Astrocyte (in vitro differentiated cells and primary cell): ENCODE measurements at regions not wholly inside any gene's neighbourhood (a gene's known extent, or its start where the extent isn't known, plus 50 kb on each side); places are given as distances from the start of the nearest gene placed in this dataset.

ENCODE experiments used
- DNase-seq: peaks from one replicate; pipeline ENCODE4 v3.0.0-alpha.2; 2010; ENCODE audit warnings: low read depth
- FAIRE-seq: peaks from 2 replicates; lab custom pipeline; 2011; peaks lifted over from hg19 to GRCh38; lab: Jason Lieb, UNC
- H2AFZ ChIP-seq: 2 replicates; pipeline ENCODE4 v1.6.0; 2012; ENCODE audit warnings: low read depth, low read length, inconsistent platforms
- H3K27ac ChIP-seq: 2 replicates; pipeline ENCODE4 v1.5.1; 2011; ENCODE audit warnings: low read depth, low read length, inconsistent platforms
- H3K27me3 ChIP-seq: 2 replicates; pipeline ENCODE4 v1.6.0; 2011; ENCODE audit warnings: low read length, inconsistent platforms; ENCODE audit not compliant: insufficient read depth
- H3K36me3 ChIP-seq: 2 replicates; pipeline ENCODE4 v1.5.1; 2011; ENCODE audit warnings: low read length, inconsistent platforms; ENCODE audit not compliant: insufficient read depth
- H3K4me1 ChIP-seq: 2 replicates; pipeline ENCODE4 v1.5.1; 2011; ENCODE audit warnings: low read length, inconsistent platforms; ENCODE audit not compliant: insufficient read depth
- H3K4me2 ChIP-seq: 2 replicates; pipeline ENCODE4 v1.6.0; 2012; ENCODE audit warnings: low read length, inconsistent platforms
- H3K4me3 ChIP-seq: 2 replicates; pipeline ENCODE4 v1.5.1; 2011; ENCODE audit warnings: low read depth, mild to moderate bottlenecking, low read length, inconsistent platforms; ENCODE audit not compliant: insufficient read depth
- H3K79me2 ChIP-seq: 2 replicates; pipeline ENCODE4 v1.6.0; 2012; ENCODE audit warnings: mild to moderate bottlenecking, low read length, inconsistent platforms; ENCODE audit not compliant: insufficient read depth
- H3K9ac ChIP-seq: 2 replicates; pipeline ENCODE4 v1.6.0; 2012; ENCODE audit warnings: mild to moderate bottlenecking, low read length, inconsistent platforms
- H3K9me3 ChIP-seq: 2 replicates; pipeline ENCODE4 v1.5.1; 2012; ENCODE audit warnings: low read depth, mild to moderate bottlenecking, low read length, inconsistent platforms; ENCODE audit not compliant: insufficient read depth
- H4K20me1 ChIP-seq: 2 replicates; pipeline ENCODE4 v1.6.0; 2012; ENCODE audit warnings: low read length, inconsistent platforms; ENCODE audit not compliant: insufficient read depth
- H3K27ac Mint-ChIP-seq: one replicate; pipeline ENCODE4 v1.8.0; 2021; ENCODE audit warnings: mild to moderate bottlenecking, mixed read lengths; ENCODE audit not compliant: unreplicated experiment
- H3K27me3 Mint-ChIP-seq: one replicate; pipeline ENCODE4 v1.8.0; 2021; ENCODE audit warnings: low read depth, mixed read lengths; ENCODE audit not compliant: unreplicated experiment
- H3K36me3 Mint-ChIP-seq: one replicate; pipeline ENCODE4 v1.8.0; 2021; ENCODE audit warnings: low read depth, mixed read lengths; ENCODE audit not compliant: unreplicated experiment
- H3K4me1 Mint-ChIP-seq: one replicate; pipeline ENCODE4 v1.8.0; 2021; ENCODE audit warnings: low read depth, mixed read lengths; ENCODE audit not compliant: unreplicated experiment
- H3K4me3 Mint-ChIP-seq: one replicate; pipeline ENCODE4 v1.8.0; 2021; ENCODE audit warnings: mild to moderate bottlenecking, moderate library complexity, mixed read lengths; ENCODE audit not compliant: unreplicated experiment
- H3K9me3 Mint-ChIP-seq: one replicate; pipeline ENCODE4 v1.8.0; 2021; ENCODE audit warnings: mild to moderate bottlenecking, mixed read lengths; ENCODE audit not compliant: unreplicated experiment
- CTCF ChIP-seq: IDR thresholded peaks from 2 replicates; pipeline ENCODE4 v1.5.1; 2011; ENCODE audit warnings: low read depth, mild to moderate bottlenecking, inconsistent platforms, low read length, moderate library complexity; ENCODE audit not compliant: insufficient read depth
- EZH2 ChIP-seq: IDR thresholded peaks from 2 replicates; pipeline ENCODE4 v1.6.1; 2012; ENCODE audit warnings: mild to moderate bottlenecking, low read length, inconsistent platforms; ENCODE audit not compliant: insufficient read depth

- H3K27me3 ChIP-seq: peaks cover 17% of the 10 kb centered on the region
- no peak overlapping the region for H3K4me2 ChIP-seq
- Mint-ChIP-seq H3K27ac (no peak overlapping the region), H3K4me3 (no peak overlapping the region), H3K27me3 (peaks cover 41% of the 10 kb centered on the region), H3K4me1 (no peaks in the 10 kb centered on the region), H3K36me3 (no peaks in the 10 kb centered on the region), H3K9me3 (peaks cover 4% of the 10 kb centered on the region)
- H3K9ac ChIP-seq: no peak overlapping the region
- FAIRE-seq (no peak), DNase-seq (no peak)
- no peaks in the 10 kb centered on the region for H3K9me3 ChIP-seq
- TF ChIP-seq CTCF (no peak), EZH2 (no peak)
- no peak overlapping the region for H2AFZ ChIP-seq
- H3K79me2 ChIP-seq: no peaks in the 10 kb centered on the region
- H3K36me3 ChIP-seq: no peaks in the 10 kb centered on the region
- H3K4me1 ChIP-seq: no peaks in the 10 kb centered on the region
- H3K27ac ChIP-seq: no peak overlapping the region
- H3K4me3 ChIP-seq: no peak overlapping the region
- H4K20me1 ChIP-seq: no peaks in the 10 kb centered on the region
Measured at GRCh38 chr15:70390723-70391122, 293.0 kb upstream of the TLE3 start.

GRCh38 chr15:70387993-70388392 lies 290.3 kb upstream of the TLE3 start:
- Histone ChIP-seq H2AFZ (no peak overlapping the region), H3K27ac (no peak overlapping the region), H4K20me1 (no peaks in the 10 kb centered on the region), H3K9me3 (no peaks in the 10 kb centered on the region), H3K36me3 (no peaks in the 10 kb centered on the region), H3K4me3 (no peak overlapping the region), H3K27me3 (peaks cover 3% of the 10 kb centered on the region), H3K4me1 (no peaks in the 10 kb centered on the region), H3K79me2 (no peaks in the 10 kb centered on the region), H3K9ac (no peak overlapping the region), H3K4me2 (no peak overlapping the region)
- TF ChIP-seq EZH2: no peak
- no peak for TF ChIP-seq CTCF
- Mint-ChIP-seq H3K36me3 (no peaks in the 10 kb centered on the region), H3K4me1 (no peaks in the 10 kb centered on the region), H3K27me3 (peaks cover 27% of the 10 kb centered on the region), H3K27ac (no peak overlapping the region), H3K4me3 (no peak overlapping the region), H3K9me3 (no peaks in the 10 kb centered on the region)
- no peak for FAIRE-seq
- no peak for DNase-seq

GRCh38 chr15:70387081-70387480 lies 289.4 kb upstream of the TLE3 start:
- Mint-ChIP-seq H3K27ac (no peak overlapping the region), H3K27me3 (peaks cover 29% of the 10 kb centered on the region), H3K36me3 (no peaks in the 10 kb centered on the region), H3K4me1 (no peaks in the 10 kb centered on the region), H3K4me3 (no peak overlapping the region), H3K9me3 (peaks cover under 1% of the 10 kb centered on the region)
- Histone ChIP-seq H3K27me3 (peaks cover 3% of the 10 kb centered on the region), H2AFZ (no peak overlapping the region), H4K20me1 (no peaks in the 10 kb centered on the region), H3K9me3 (peaks cover 2% of the 10 kb centered on the region), H3K27ac (no peak overlapping the region), H3K79me2 (no peaks in the 10 kb centered on the region), H3K4me3 (no peak overlapping the region), H3K4me2 (no peak overlapping the region), H3K4me1 (no peaks in the 10 kb centered on the region), H3K36me3 (no peaks in the 10 kb centered on the region), H3K9ac (no peak overlapping the region)
- TF ChIP-seq EZH2 (no peak), CTCF (no peak)
- FAIRE-seq: no peak
- no peak for DNase-seq
